Esophagus squamous epithelium (tissue), 4 donors: ENCODE measurements at regions not wholly inside any gene's neighbourhood (a gene's known extent, or its start where the extent isn't known, plus 50 kb on each side); places are given as distances from the start of the nearest gene placed in this dataset.

ENCODE experiments used
- CTCF ChIP-seq, 6 experiments: fragments of 450-650 bp in 4 of 6; fragments of 200-600 bp in 2 of 6; sonication (generic) in 2 of 6; IDR thresholded peaks; one replicate each; pipeline ENCODE4 v1.5.1; 2016 to 2019; ENCODE audit warnings: antibody characterized with exemption in 6 of 6, mild to moderate bottlenecking in 4 of 6, moderate library complexity in 4 of 6
- POLR2A ChIP-seq, 4 donors: fragments of 450-650 bp; IDR thresholded peaks; one replicate each; pipeline ENCODE4 v1.6.1; 2017; ENCODE audit warnings: antibody characterized with exemption in 4 of 4, mild to moderate bottlenecking in 4 of 4, moderate library complexity in 3 of 4

GRCh38 chr13:109569958-109570711 lies 216.2 kb downstream of the IRS2 start:
- no peak for TF ChIP-seq POLR2A (IDR thresholded peaks at IDR 0.05)
- no peak for TF ChIP-seq CTCF (IDR thresholded peaks at IDR 0.05)
